HUES6 (cell line): ENCODE measurements at regions not wholly inside any gene's neighbourhood (a gene's known extent, or its start where the extent isn't known, plus 50 kb on each side); places are given as distances from the start of the nearest gene placed in this dataset.

Experiments
- H3K27ac ChIP-seq: 2 replicates; pipeline ENCODE4 v1.7.0; 2013; ENCODE audit warnings: low read depth, mild to moderate bottlenecking, low read length, inconsistent platforms
- H3K27me3 ChIP-seq: 2 replicates; pipeline ENCODE4 v1.6.1; 2013; ENCODE audit warnings: low read length; ENCODE audit not compliant: control insufficient read depth, insufficient read depth
- H3K36me3 ChIP-seq: 2 replicates; pipeline ENCODE4 v1.6.1; 2013; ENCODE audit warnings: low read length; ENCODE audit not compliant: control insufficient read depth, insufficient read depth
- H3K4me1 ChIP-seq: 2 replicates; pipeline ENCODE4 v1.6.1; 2013; ENCODE audit warnings: low read length; ENCODE audit not compliant: control insufficient read depth, insufficient read depth
- H3K4me3 ChIP-seq: 2 replicates; pipeline ENCODE4 v1.5.1; 2013; ENCODE audit warnings: low read depth, low read length
- H3K9ac ChIP-seq: one replicate; pipeline ENCODE4 v1.6.1; 2013; ENCODE audit warnings: mild to moderate bottlenecking, low read length
- H3K9me3 ChIP-seq: 2 replicates; pipeline ENCODE4 v1.6.1; 2013; ENCODE audit warnings: low read depth, low read length; ENCODE audit not compliant: control insufficient read depth, insufficient read depth

- Histone ChIP-seq H3K4me3 (no peak overlapping the region), H3K27me3 (no peaks in the 10 kb centered on the region), H3K9me3 (no peaks in the 10 kb centered on the region), H3K27ac (no peak overlapping the region), H3K36me3 (no peaks in the 10 kb centered on the region), H3K9ac (no peak overlapping the region), H3K4me1 (peaks cover 17% of the 10 kb centered on the region)
Observed at GRCh38 chr1:63038586-63038985, 254.7 kb downstream of the ATG4C start.

DNA sequence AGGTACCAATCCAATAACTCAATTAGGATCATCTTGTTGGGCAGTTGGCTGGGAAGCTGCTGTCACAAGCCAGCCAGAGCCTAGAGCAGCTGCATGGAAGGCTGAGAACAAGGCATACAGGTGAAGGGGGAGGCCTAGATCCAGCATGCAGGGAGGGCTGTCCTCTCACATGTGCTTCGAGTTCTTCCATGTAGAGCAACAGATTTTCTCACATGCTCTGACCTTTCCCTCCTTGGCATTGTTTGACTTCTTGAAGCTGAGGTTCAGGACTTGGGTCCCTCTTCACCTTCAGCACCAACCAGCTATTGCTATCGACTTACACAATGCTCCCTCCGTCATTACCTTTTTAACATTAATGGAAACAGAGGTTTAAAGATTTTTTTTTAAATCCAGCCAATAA is 257.7 kb downstream of the ATG4C start:
- H3K36me3 ChIP-seq, result no peaks in the 10 kb centered on the region
- H3K4me1 ChIP-seq, result peaks cover 17% of the 10 kb centered on the region
- 0 out of 2 replicates have a peak, but pooled peaks cover 4% of the 10 kb centered on the region for H3K9me3 ChIP-seq
- no peak overlapping the region for H3K4me3 ChIP-seq
- no peak overlapping the region for H3K27ac ChIP-seq
- H3K27me3 ChIP-seq, result no peaks in the 10 kb centered on the region
- H3K9ac ChIP-seq, result no peak overlapping the region

GRCh38 chr1:63042278-63042677 is 258.3 kb downstream of the ATG4C start:
- Histone ChIP-seq H3K4me3 (no peak overlapping the region), H3K9ac (no peak overlapping the region), H3K27me3 (no peaks in the 10 kb centered on the region), H3K4me1 (peaks cover 17% of the 10 kb centered on the region), H3K27ac (no peak overlapping the region), H3K9me3 (0 out of 2 replicates have a peak, but pooled peaks cover 4% of the 10 kb centered on the region), H3K36me3 (no peaks in the 10 kb centered on the region)

DNA sequence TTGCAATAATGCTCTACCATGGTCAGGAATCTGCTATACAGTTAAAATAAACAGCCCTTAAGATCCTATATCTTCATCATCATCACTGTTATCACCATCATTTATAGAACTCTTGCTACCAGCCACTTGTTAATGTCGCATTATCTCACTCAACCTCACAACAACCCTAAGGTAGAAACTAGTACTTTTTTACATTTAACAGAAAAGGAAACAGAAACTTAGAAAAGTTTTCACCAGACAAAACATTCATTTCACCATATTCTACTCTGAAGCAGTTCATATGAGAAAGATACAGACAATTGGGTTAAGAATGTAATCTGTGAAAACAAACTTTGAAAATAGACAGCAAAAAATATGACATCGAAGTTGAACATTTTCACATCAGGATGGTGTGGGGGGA is 262.6 kb downstream of the ATG4C start:
- Histone ChIP-seq H3K4me1 (peaks cover 17% of the 10 kb centered on the region), H3K27ac (no peak overlapping the region), H3K9me3 (0 out of 2 replicates have a peak, but pooled peaks cover 4% of the 10 kb centered on the region), H3K36me3 (no peaks in the 10 kb centered on the region), H3K9ac (no peak overlapping the region), H3K27me3 (no peaks in the 10 kb centered on the region), H3K4me3 (no peak overlapping the region)

- no peaks in the 10 kb centered on the region for H3K4me1 ChIP-seq
- H3K9me3 ChIP-seq, result 0 out of 2 replicates have a peak, but pooled peaks cover 2% of the 10 kb centered on the region
- no peaks in the 10 kb centered on the region for H3K27me3 ChIP-seq
- H3K36me3 ChIP-seq, result no peaks in the 10 kb centered on the region
- no peak overlapping the region for H3K9ac ChIP-seq
- no peak overlapping the region for H3K27ac ChIP-seq
- no peak overlapping the region for H3K4me3 ChIP-seq
Observed at GRCh38 chr1:63049135-63049534, 265.2 kb downstream of the ATG4C start.

DNA sequence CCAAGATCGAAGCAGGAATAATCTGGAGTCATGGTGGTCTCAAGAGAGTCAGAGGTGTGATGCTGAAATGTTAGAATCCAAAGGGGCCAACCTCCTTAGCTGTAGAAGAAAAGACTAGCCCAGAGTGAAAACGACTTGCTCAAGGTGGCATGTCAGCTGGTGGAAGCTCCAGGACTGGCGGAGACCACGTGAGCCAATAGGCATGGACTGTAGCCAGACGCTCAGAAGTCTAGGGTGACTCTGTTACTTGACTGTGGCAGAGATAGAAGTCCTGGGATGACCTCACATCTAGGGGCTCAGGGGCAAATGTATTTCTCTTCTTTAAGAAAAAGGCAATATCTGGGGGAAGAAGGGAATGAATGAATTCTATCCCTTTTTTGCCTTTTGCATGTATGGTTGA is 267.4 kb downstream of the ATG4C start:
- no peaks in the 10 kb centered on the region for H3K4me1 ChIP-seq
- no peaks in the 10 kb centered on the region for H3K9me3 ChIP-seq
- H3K27ac ChIP-seq, result no peak overlapping the region
- no peak overlapping the region for H3K9ac ChIP-seq
- no peaks in the 10 kb centered on the region for H3K27me3 ChIP-seq
- no peaks in the 10 kb centered on the region for H3K36me3 ChIP-seq
- no peak overlapping the region for H3K4me3 ChIP-seq

GRCh38 chr1:63051886-63052285 is 268.0 kb downstream of the ATG4C start:
- Histone ChIP-seq H3K9ac (no peak overlapping the region), H3K36me3 (no peaks in the 10 kb centered on the region), H3K9me3 (no peaks in the 10 kb centered on the region), H3K4me1 (no peaks in the 10 kb centered on the region), H3K4me3 (no peak overlapping the region), H3K27me3 (no peaks in the 10 kb centered on the region), H3K27ac (no peak overlapping the region)

- H3K4me3 ChIP-seq, result no peak overlapping the region
- H3K9me3 ChIP-seq, result no peaks in the 10 kb centered on the region
- no peak overlapping the region for H3K27ac ChIP-seq
- no peaks in the 10 kb centered on the region for H3K36me3 ChIP-seq
- H3K9ac ChIP-seq, result no peak overlapping the region
- no peaks in the 10 kb centered on the region for H3K4me1 ChIP-seq
- H3K27me3 ChIP-seq, result no peaks in the 10 kb centered on the region
Observed at GRCh38 chr1:63054184-63054583, 268.2 kb upstream of the FOXD3 start.

DNA sequence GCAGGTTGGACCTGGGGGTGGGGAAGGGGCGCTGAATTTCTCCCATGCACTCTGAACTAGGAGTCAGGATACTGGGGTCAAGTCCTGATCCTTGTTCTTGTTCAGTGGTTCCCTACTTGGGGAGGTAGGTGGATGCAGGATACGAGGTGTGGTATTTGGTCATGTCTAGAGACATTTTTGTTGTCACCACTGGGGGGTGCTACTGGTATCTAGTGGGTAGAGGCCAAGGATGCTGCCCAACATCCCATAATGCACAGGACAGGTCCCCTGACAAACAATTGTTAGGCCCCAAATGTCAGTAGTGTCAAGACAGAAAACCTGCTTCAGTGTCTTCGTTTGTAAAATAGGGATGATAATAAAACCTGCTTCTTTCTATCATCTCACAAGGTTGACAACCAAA is 259.0 kb upstream of the FOXD3 start:
- Histone ChIP-seq H3K9ac (no peak overlapping the region), H3K36me3 (no peaks in the 10 kb centered on the region), H3K27me3 (no peaks in the 10 kb centered on the region), H3K27ac (no peak overlapping the region), H3K4me1 (peaks cover 5% of the 10 kb centered on the region; the same call in 1 of the 2 replicates), H3K9me3 (no peaks in the 10 kb centered on the region), H3K4me3 (no peak overlapping the region)

- Histone ChIP-seq H3K27me3 (no peaks in the 10 kb centered on the region), H3K27ac (no peak overlapping the region), H3K9me3 (no peaks in the 10 kb centered on the region), H3K4me3 (no peak overlapping the region), H3K36me3 (no peaks in the 10 kb centered on the region), H3K4me1 (peaks cover 5% of the 10 kb centered on the region; the same call in 1 of the 2 replicates), H3K9ac (no peak overlapping the region)
Observed at GRCh38 chr1:63064135-63064534, 258.2 kb upstream of the FOXD3 start.

DNA sequence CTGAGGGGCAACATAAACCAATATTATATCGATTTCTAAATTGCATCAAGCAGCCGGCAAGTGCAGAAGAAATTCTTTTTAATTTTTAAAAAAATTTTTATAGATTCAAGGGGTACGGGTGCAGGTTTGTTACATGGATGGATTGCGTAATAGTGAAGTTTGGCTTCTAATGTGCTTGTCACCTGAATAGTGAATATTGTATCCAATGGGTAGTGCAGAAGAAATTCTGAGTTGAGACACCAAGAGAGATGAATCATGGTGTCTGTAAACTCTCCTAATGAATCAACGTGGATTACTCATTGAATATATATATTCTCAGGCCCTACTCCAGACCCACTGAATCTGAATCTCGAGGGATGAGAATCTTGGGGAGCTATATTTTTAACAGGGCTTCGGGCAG is 253.7 kb upstream of the FOXD3 start:
- Histone ChIP-seq H3K36me3 (no peaks in the 10 kb centered on the region), H3K4me1 (no peaks in the 10 kb centered on the region; the same call in 1 of the 2 replicates), H3K4me3 (no peak overlapping the region), H3K9ac (no peak overlapping the region), H3K9me3 (no peaks in the 10 kb centered on the region), H3K27me3 (peaks cover 6% of the 10 kb centered on the region; the same call in 1 of the 2 replicates), H3K27ac (no peak overlapping the region)

DNA sequence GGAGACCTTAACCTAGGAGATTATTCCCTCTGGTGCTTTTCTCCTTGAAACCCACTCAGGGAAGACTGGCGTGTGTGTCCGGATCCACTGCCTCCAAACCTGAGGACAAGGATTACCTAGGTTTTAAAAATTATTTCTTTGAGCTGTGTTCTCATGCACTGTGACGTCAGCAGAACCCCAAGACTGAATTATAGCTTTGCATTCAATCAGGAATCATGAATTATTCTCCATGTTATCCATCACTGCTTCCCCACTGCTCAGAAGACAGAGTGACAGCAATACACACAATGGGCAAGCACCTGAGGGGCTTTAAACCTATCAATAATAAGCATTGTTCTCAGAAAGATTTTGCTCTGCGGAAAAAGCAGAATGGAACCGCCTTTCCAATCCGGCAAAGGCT is 253.2 kb upstream of the FOXD3 start:
- H3K27me3 ChIP-seq, result peaks cover 12% of the 10 kb centered on the region
- no peaks in the 10 kb centered on the region; the same call in 1 of the 2 replicates for H3K4me1 ChIP-seq
- H3K27ac ChIP-seq, result no peak overlapping the region
- no peak overlapping the region for H3K4me3 ChIP-seq
- no peaks in the 10 kb centered on the region for H3K9me3 ChIP-seq
- H3K36me3 ChIP-seq, result no peaks in the 10 kb centered on the region
- no peak overlapping the region for H3K9ac ChIP-seq
